Gastroesophageal sphincter (tissue), 3 donors: ENCODE measurements at regions not wholly inside any gene's neighbourhood (a gene's known extent, or its start where the extent isn't known, plus 50 kb on each side); places are given as distances from the start of the nearest gene placed in this dataset.

Experiments
- EP300 ChIP-seq: sonication (generic); formaldehyde crosslinking; IDR thresholded peaks from one replicate; pipeline ENCODE4 v1.6.1; 2017; ENCODE audit warnings: antibody characterized with exemption, mild to moderate bottlenecking
- POLR2A ChIP-seq, 2 donors: fragments of 450-650 bp; IDR thresholded peaks; one replicate each; pipeline ENCODE4 v1.6.1; 2017; ENCODE audit warnings: antibody characterized with exemption in 2 of 2, mild to moderate bottlenecking in 2 of 2, moderate library complexity in 1 of 2
- TF ChIP-seq, protein P1 (sequence below), 4 experiments: fragments of 200-600 bp in 2 of 4; fragments of 450-650 bp in 2 of 4; sonication (generic) in 1 of 4; IDR thresholded peaks; one replicate each; pipeline ENCODE4 v1.5.1; 2017 to 2019; ENCODE audit warnings: antibody characterized with exemption in 4 of 4, mild to moderate bottlenecking in 2 of 4, moderate library complexity in 2 of 4

DNA sequence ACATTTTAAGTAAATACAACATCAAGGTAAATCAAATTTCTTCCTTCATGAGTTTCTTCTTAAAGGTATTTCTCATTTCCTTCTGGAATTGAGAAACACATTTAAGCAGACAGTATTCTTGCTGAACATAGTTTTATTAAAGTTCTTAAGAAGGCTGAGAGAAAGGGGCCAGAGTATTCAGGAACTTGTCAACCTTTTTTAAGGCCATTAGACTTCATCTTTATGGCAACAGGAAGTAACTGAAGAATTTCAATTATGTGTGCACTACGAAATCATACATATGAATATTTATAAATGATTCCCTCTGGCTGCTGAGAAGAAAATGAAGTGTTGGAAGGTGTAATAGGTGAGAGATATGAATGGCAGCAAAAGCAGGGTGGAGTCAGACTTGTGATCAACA lies 829.4 kb upstream of the DPPA4 start:
- TF ChIP-seq, protein P1, sequence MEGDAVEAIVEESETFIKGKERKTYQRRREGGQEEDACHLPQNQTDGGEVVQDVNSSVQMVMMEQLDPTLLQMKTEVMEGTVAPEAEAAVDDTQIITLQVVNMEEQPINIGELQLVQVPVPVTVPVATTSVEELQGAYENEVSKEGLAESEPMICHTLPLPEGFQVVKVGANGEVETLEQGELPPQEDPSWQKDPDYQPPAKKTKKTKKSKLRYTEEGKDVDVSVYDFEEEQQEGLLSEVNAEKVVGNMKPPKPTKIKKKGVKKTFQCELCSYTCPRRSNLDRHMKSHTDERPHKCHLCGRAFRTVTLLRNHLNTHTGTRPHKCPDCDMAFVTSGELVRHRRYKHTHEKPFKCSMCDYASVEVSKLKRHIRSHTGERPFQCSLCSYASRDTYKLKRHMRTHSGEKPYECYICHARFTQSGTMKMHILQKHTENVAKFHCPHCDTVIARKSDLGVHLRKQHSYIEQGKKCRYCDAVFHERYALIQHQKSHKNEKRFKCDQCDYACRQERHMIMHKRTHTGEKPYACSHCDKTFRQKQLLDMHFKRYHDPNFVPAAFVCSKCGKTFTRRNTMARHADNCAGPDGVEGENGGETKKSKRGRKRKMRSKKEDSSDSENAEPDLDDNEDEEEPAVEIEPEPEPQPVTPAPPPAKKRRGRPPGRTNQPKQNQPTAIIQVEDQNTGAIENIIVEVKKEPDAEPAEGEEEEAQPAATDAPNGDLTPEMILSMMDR (IDR thresholded peaks at IDR 0.05) = no peak
- no peak for TF ChIP-seq POLR2A (IDR thresholded peaks at IDR 0.05)
- TF ChIP-seq EP300 = no peak
